ENCODE measurements at regions not wholly inside any gene's neighbourhood (a gene's known extent, or its start where the extent isn't known, plus 50 kb on each side); places are given as distances from the start of the nearest gene placed in this dataset.
A peak's percentile ranks its signal among the peaks of the same experiment; 100 is the strongest.

- DNase-seq (ENCODE audit: low read depth, low spot score) (no peak), ATAC-seq (no peak)
- Histone ChIP-seq H4K20me1 (ENCODE audit: insufficient read depth) (no peaks in the 10 kb centered on the region), H3K79me2 (ENCODE audit: insufficient read depth, low read length) (no peaks in the 10 kb centered on the region), H3K4me3 (replicated peaks in 1 of 2; ENCODE audit: low read depth in 1 of 2, low read length in 2 of 2) (no peak overlapping the region), H3K4me1 (ENCODE audit: control insufficient read depth in 1 of 2, insufficient read depth in 2 of 2, low read length in 2 of 2) (no peaks in the 10 kb centered on the region), H3K9me2 (ENCODE audit: insufficient read depth) (no peaks in the 10 kb centered on the region), H3K9me3 (ENCODE audit: control insufficient read depth in 1 of 2, insufficient read depth in 1 of 2, low read depth in 1 of 2, low read length in 2 of 2) (no peaks in the 10 kb centered on the region), H3K4me2 (ENCODE audit: low read length) (no peak overlapping the region), H2AFZ (ENCODE audit: low read depth, low read length, poor library complexity, severe bottlenecking) (no peak overlapping the region), H3K27ac (ENCODE audit: low read depth, low read length) (no peak overlapping the region), H3K9ac (ENCODE audit: low read length) (no peak overlapping the region), H3K27me3 (ENCODE audit: insufficient read depth, low read length) (no peaks in the 10 kb centered on the region), H3K36me3 (ENCODE audit: control insufficient read depth in 1 of 2, insufficient read depth in 2 of 2, low read length in 2 of 2) (no peaks in the 10 kb centered on the region)
- no TSS peak for BruUV-seq (replicated peaks)
- RAD21 ChIA-PET (ENCODE audit: low non-redundant PET in 1 of 2, low total read pairs in 2 of 2, uncharacterized antibody in 2 of 2, unreplicated experiment in 2 of 2) = no interaction called here
- CTCF ChIA-PET = interaction anchor here (0.6 kb wide), 1 partner anchor 361 kb away, joined by 3 read pairs; no protein-coding TSS in a partner anchor
- POLR2A ChIA-PET = no interaction called here
- intact Hi-C loops (cut with micrococcal nuclease) = no loop called here
- TF ChIP-seq EGR1 (IDR thresholded peaks at IDR 0.05; ENCODE audit: low read depth) (no peak), RAD21 (IDR thresholded peaks at IDR 0.05; ENCODE audit: low read depth) (peak; percentile 34), CTCF (IDR thresholded peaks at IDR 0.05 in 2 of 3, conservative IDR thresholded peaks at IDR 0.05 in 1 of 3; ENCODE audit: borderline replicate concordance in 1 of 3, insufficient read depth in 1 of 3, low read depth in 2 of 3, low read length in 2 of 3) (peak in 1 of 3 experiments; percentile 6; a peak in 1 of 6 replicates)
These were observed 252.9 kb downstream of the TPBG start for GRCh38 chr6:82616386-82617028.

- Histone ChIP-seq H2AFZ (ENCODE audit: low read depth, low read length, poor library complexity, severe bottlenecking) (no peak overlapping the region), H3K9ac (ENCODE audit: low read length) (no peak overlapping the region), H3K27ac (ENCODE audit: low read depth, low read length) (no peak overlapping the region), H3K4me2 (ENCODE audit: low read length) (no peak overlapping the region), H3K4me3 (replicated peaks in 1 of 2; ENCODE audit: low read depth in 1 of 2, low read length in 2 of 2) (no peak overlapping the region), H4K20me1 (ENCODE audit: insufficient read depth) (no peaks in the 10 kb centered on the region), H3K36me3 (ENCODE audit: control insufficient read depth in 1 of 2, insufficient read depth in 2 of 2, low read length in 2 of 2) (no peaks in the 10 kb centered on the region), H3K27me3 (ENCODE audit: insufficient read depth, low read length) (no peaks in the 10 kb centered on the region), H3K9me3 (ENCODE audit: control insufficient read depth in 1 of 2, insufficient read depth in 1 of 2, low read depth in 1 of 2, low read length in 2 of 2) (no peaks in the 10 kb centered on the region), H3K9me2 (ENCODE audit: insufficient read depth) (no peaks in the 10 kb centered on the region), H3K4me1 (ENCODE audit: control insufficient read depth in 1 of 2, insufficient read depth in 2 of 2, low read length in 2 of 2) (no peaks in the 10 kb centered on the region), H3K79me2 (ENCODE audit: insufficient read depth, low read length) (no peaks in the 10 kb centered on the region)
- DNase-seq (ENCODE audit: low read depth, low spot score) = no peak
- intact Hi-C loops (cut with micrococcal nuclease) = no loop called here
- RAD21 ChIA-PET (ENCODE audit: low non-redundant PET in 1 of 2, low total read pairs in 2 of 2, uncharacterized antibody in 2 of 2, unreplicated experiment in 2 of 2) = no interaction called here
- ATAC-seq = no peak
- CTCF ChIA-PET = no interaction called here
- POLR2A ChIA-PET = no interaction called here
- BruUV-seq (replicated peaks) = no TSS peak
- no peak for TF ChIP-seq RAD21 (IDR thresholded peaks at IDR 0.05; ENCODE audit: low read depth)
- no peak for TF ChIP-seq CEBPB (IDR thresholded peaks at IDR 0.05; ENCODE audit: low read depth)
- TF ChIP-seq YY1 (IDR thresholded peaks at IDR 0.05; ENCODE audit: extremely low read depth, insufficient replicate concordance, low read depth, low read length) = no peak
- TF ChIP-seq SIN3A (IDR thresholded peaks at IDR 0.05; ENCODE audit: low read depth) = no peak
- no peak for TF ChIP-seq ATF3 (IDR thresholded peaks at IDR 0.05)
- TF ChIP-seq MAX (IDR thresholded peaks at IDR 0.05) = no peak
- TF ChIP-seq POLR2A (IDR thresholded peaks at IDR 0.05; ENCODE audit: borderline replicate concordance, extremely low read depth, insufficient read depth, insufficient read length) = no peak
- TF ChIP-seq ZFX (IDR thresholded peaks at IDR 0.05) = no peak
- no peak for TF ChIP-seq FOSL1 (IDR thresholded peaks at IDR 0.05; ENCODE audit: low read depth)
- TF ChIP-seq ZBTB33 (IDR thresholded peaks at IDR 0.05; ENCODE audit: extremely low read depth, insufficient replicate concordance, low read length) = no peak
- TF ChIP-seq JUND (IDR thresholded peaks at IDR 0.05) = no peak
- TF ChIP-seq EZH2 (IDR thresholded peaks at IDR 0.05) = no peak
- TF ChIP-seq EGR1 (IDR thresholded peaks at IDR 0.05; ENCODE audit: low read depth) = no peak
These were observed 254.0 kb downstream of the TPBG start for GRCh38 chr6:82617648-82618047.
